ENCODE measurements at regions not wholly inside any gene's neighbourhood (a gene's known extent, or its start where the extent isn't known, plus 50 kb on each side); places are given as distances from the start of the nearest gene placed in this dataset.

- no peak for DNase-seq
Measured at GRCh38 chr2:18243816-18244215, 316.6 kb downstream of the RDH14 start.

GRCh38 chr2:18242716-18243115 is 317.7 kb downstream of the RDH14 start:
- no peak for DNase-seq

DNA sequence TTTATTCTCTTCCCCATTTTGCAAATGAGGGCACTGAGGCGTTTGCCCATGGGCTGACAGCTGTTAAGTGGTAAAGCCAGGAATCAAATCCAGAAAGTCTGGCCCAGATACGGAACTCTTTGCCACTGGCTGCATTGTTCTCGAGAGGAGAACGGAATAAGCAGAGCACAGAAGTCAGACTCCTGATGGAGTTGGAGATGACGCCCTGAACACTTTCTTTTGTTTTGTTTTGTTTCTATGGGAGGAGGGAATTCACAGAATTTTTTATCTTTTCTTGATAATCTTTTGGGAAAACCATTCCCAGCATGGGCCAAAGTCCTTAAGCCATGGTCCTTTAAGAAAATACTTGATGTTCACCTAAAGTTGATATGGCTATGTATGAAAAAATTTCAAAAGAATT is 322.2 kb downstream of the RDH14 start:
- DNase-seq, result no peak

DNA sequence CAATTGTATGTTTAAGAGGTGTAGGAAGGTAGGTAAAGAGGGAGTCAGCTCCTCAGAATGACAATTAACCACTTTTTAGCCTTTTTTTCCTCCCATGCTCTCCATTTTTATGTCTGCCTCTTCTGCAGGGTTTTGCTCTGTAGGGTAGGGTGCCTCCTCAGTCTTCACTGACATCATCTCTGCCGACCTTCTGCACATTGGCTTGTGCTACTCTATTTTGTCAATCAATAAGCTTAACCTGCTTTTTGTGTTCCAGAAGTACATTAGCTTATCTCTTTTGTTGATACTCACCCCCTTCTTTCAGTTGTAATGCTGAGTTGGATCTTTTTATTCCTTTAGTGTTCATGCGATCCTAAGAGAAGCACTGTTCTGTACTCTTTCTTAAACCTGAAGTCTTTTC is 323.2 kb downstream of the RDH14 start:
- DNase-seq, result no peak

DNA sequence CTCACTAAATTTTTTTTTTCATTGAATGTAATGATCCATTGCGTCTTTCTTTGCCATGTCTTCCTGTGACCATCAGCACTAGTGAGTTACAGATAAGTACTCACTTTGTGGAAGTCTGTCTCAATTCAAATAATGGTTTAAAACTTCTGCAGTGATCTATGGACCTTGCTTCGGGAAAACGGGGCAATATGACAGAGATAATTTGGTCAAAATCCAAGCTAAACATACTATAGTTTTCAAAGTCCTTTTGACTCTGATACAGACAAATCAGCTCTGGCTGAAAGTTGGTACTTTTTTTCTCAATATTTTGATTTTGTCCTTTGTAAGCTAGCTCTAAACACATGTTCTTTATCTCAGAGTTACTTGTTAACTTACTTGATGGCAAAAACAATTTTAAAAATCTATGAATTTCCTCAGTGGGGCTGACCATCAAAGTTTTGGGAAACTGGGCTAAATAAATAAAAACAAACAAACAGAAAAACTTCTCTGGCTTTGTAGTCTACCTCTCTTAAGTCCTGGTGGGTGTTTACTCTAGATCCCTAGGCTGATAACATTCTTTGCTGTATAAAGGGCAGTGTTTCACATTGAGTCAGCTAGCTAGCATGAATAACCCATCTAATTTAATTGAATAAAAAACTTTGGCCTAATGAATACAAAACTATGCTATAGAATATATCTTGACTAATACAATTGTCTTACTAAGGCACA is 327.6 kb downstream of the RDH14 start:
- no peak for DNase-seq

GRCh38 chr2:18230668-18231067 is 329.8 kb downstream of the RDH14 start:
- DNase-seq, result no peak

DNA sequence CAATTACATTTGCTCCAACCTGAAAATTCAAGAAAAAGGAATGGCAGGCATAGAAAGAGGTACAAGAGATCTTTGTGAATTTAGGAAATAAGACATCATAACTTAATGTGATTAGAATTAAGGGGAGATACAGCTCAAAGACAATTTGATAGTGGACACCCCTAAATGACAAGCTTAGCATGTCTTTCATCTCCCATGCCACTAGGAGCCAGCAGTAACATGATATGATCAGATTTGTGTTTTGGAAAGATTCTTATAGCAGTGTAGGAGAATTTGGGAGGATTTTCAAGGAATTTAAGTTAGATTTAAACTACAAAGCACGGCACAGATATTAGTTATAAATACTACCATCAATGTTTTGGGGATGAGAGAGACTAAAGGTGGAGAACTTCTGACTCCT is 340.8 kb downstream of the RDH14 start:
- no peak for DNase-seq

DNA sequence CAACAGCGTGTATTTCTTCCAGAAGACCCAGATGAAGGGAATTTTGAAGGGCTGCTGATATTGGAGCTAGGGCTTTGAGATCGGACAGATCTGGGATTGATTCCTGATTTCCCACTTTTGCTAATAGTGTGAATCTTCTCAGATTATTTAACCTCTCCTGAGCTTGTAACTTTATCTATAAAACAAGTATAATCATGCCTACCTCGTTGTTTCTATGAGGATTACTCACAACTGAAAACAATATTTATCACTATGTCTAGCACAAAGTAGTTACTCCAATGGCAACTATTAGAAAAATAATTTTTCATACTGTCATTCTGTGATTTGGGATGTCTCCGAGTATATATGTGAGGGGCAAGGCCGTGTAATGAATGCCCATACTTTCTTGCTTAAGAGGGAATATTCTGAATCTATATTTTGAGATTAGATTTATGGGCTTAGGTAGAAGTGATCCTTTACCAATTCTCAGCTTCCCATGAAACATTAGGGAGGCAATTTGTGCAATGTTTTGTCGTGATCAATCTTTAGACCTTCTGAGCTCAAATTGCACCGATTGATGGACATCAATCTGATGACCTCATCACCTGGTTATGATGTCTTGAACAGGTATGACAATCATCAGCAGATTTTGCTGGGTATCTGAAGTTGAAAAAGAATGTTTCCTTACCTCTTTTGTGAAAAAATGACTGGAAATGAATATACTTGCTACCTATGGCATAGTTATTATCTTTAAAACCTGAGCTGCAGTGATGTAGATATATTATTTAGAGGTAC is 339.9 kb downstream of the KCNS3 start:
- no peak for DNase-seq

- DNase-seq, result no peak
Measured at GRCh38 chr2:18214936-18215335, 336.5 kb downstream of the KCNS3 start.

GRCh38 chr2:18213986-18214385 is 335.5 kb downstream of the KCNS3 start:
- DNase-seq, result no peak

DNA sequence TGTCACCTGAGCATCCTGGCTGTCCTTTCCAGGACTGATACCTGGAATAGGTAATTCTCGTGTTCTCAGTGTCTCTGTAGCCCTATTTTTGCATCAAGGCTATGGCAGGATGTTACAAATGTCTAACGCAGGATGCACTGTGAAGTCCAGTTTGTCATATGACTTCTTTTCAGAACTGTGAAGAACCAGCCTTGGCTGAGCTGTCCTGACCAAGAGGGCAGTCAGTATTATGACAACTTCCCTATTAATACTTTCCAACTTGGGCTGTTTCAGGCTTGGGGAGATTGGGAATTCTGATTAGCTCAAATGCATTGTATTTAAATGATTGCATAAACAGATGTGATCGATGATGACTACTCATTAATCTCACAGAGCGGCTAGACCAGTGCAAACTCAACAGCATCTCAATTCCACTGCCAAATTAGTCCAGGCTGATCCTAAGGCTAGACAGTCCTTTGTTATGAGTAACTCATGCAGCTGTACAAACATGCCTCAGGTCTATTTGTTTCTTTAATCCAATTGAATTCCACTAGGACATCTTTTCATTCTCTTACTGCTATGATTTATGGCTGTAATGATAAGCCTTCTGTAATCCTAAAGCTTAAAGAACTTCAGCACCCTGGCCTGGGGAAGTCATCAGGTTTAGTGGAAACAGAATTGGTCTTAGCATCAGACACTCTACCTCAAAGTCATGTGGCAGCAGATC is 331.6 kb downstream of the KCNS3 start:
- no peak for DNase-seq

DNA sequence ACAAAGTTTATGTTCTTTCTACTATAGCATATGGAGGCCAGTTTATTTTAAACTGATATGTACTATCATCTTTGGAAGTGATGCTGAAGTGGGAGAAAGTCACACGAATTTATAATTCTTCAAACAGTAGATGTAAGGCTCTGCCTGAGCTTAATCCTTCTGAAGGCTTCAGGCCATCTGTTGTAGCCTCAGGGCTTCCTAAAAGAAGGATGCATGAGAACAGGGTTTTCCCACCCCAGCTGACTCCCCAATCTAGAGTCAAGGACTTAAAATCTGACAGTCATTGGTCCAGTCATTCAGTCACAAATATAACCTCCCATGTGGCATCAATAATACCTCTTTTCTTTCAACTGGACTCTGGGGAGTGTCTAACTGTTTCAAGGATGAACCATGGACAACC is 330.5 kb downstream of the KCNS3 start:
- DNase-seq, result no peak

DNA sequence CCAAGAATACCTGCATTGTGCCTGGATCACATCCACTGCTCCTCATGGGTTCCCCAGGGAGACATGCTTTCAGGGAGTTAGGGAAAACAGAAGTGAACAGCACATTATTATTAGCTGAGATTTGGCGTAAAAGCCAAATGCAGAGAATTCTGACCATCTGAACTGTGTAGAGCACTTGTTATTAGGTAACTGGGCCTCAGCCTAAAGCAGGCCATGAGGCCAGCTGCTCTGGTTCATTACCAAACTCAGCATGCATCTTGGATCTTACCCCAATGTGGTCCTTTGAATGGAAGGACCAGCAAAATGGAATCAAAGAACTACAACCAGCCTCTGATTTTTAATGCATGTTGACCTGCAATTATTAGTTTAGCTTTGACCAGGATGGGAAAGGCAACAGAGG is 322.3 kb downstream of the KCNS3 start:
- no peak for DNase-seq

DNA sequence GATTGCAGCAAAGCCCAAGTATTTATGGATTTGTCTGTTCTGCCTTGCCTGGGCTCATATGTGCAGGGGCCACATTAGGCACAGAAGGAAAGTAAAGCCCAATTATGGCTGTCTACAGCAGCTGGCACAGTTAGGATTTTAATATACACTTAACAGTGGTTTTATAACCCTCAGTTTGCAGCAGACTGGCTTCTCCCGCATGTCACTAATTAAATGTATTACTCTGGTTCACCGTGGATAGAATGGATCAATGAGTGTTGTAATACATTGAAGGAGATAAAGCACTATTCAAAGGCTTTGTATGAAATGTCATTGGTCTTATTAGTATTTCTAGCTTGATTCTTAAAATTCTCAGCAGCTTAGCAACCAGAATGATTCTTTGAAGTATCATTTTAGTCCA is 320.2 kb downstream of the KCNS3 start:
- DNase-seq, result no peak

GRCh38 chr2:18194161-18194560 is 315.7 kb downstream of the KCNS3 start:
- no peak for DNase-seq

GRCh38 chr2:18186816-18187613 is 308.5 kb downstream of the KCNS3 start:
- DNase-seq, result no peak

- DNase-seq, result no peak
Measured at GRCh38 chr2:18182861-18183260, 304.4 kb downstream of the KCNS3 start.

- no peak for DNase-seq
Measured at GRCh38 chr2:18180912-18181311, 302.4 kb downstream of the KCNS3 start.

DNA sequence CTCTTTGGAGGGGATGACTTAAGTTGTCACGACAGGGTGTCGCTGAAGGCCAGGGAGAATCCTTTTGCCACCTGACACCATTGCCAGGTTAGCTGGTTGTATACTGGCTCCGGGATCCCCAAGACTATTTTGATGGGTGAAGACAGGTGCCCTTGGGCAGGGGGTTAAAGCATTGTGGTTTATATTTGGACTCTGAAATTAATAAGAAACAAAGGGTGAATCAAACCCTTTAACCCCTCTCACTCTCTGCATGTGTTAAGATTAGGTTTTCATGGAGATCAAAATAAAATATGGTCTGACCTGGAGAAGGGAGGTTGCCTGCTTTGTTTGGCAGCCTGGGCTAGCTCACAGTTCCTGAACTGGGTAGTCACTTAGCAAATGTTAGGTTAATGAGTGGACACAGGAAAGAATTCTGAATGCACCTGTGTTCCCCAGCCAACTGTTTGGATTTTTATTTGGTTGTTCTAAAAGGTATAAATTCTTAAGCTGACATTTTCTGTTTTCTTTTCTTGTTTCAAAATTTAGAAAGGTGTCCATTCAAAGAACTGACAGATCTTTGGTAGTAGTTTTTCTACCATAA is 301.7 kb downstream of the KCNS3 start:
- DNase-seq, result no peak

- DNase-seq, result no peak
Measured at GRCh38 chr2:18178736-18179349, 300.4 kb downstream of the KCNS3 start.

- no peak for DNase-seq
Measured at GRCh38 chr2:18176679-18177215, 298.3 kb downstream of the KCNS3 start.

DNA sequence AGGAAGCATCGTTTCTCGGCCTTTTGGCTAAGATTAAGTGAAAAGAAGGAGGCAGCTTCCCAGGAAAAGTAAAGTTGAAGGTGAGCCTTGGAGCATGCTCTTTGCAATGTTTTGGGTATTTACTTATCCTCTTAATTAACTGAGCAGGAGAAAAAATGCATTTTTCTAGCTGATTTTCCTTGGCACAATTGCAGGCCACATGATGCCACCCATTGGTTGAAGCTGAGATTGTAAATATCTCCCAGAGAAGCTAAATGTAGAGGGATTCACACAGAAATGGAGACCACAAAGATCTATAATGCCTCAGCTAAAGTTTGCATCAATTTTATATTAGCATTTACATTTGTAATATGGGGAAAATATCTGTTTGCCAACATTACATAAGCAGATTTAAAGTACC is 294.1 kb downstream of the KCNS3 start:
- no peak for DNase-seq

Measured in activated CD8-positive, alpha-beta memory T cell treated with anti-CD3 and anti-CD28 coated beads for 24 hours (primary cell).